ENCODE measurements at regions not wholly inside any gene's neighbourhood (a gene's known extent, or its start where the extent isn't known, plus 50 kb on each side); places are given as distances from the start of the nearest gene placed in this dataset.

GRCh38 chr9:89796606-89797005 is 191.8 kb downstream of the GADD45G start:
- Histone ChIP-seq H3K4me3 (ENCODE audit: low read depth in 1 of 2, low read length in 1 of 2) (no peak overlapping the region), H3K27ac (no peak overlapping the region), H3K9me3 (no peaks in the 10 kb centered on the region), H3K4me1 (ENCODE audit: control insufficient read depth in 1 of 2, insufficient read depth in 1 of 2, low read depth in 1 of 2, low read length in 1 of 2) (no peaks in the 10 kb centered on the region), H3K27me3 (peaks cover 4% of the 10 kb centered on the region), H3K36me3 (no peaks in the 10 kb centered on the region)
- TF ChIP-seq CTCF (IDR thresholded peaks at IDR 0.05) = no peak

- H3K36me3 ChIP-seq = no peaks in the 10 kb centered on the region
- no peaks in the 10 kb centered on the region for H3K4me1 ChIP-seq (ENCODE audit: control insufficient read depth in 1 of 2, insufficient read depth in 1 of 2, low read depth in 1 of 2, low read length in 1 of 2)
- TF ChIP-seq CTCF (IDR thresholded peaks at IDR 0.05) = no peak
- H3K9me3 ChIP-seq = no peaks in the 10 kb centered on the region
- H3K27me3 ChIP-seq = peaks cover 11% of the 10 kb centered on the region
- no peak overlapping the region for H3K4me3 ChIP-seq (ENCODE audit: low read depth in 1 of 2, low read length in 1 of 2)
- no peak overlapping the region for H3K27ac ChIP-seq
These were observed 192.4 kb downstream of the GADD45G start for GRCh38 chr9:89797255-89797654.

- H3K4me1 ChIP-seq (ENCODE audit: control insufficient read depth in 1 of 2, insufficient read depth in 1 of 2, low read depth in 1 of 2, low read length in 1 of 2) = peaks cover 0 to 1% of the 10 kb centered on the region in 2 experiments
- no peak overlapping the region for H3K4me3 ChIP-seq (ENCODE audit: low read depth in 1 of 2, low read length in 1 of 2)
- H3K9me3 ChIP-seq = no peaks in the 10 kb centered on the region
- H3K36me3 ChIP-seq = no peaks in the 10 kb centered on the region
- no peak overlapping the region for H3K27ac ChIP-seq
- peaks cover 18% of the 10 kb centered on the region for H3K27me3 ChIP-seq
- TF ChIP-seq CTCF (IDR thresholded peaks at IDR 0.05) = no peak
These were observed 193.2 kb downstream of the GADD45G start for GRCh38 chr9:89797937-89798455.

- Histone ChIP-seq H3K27me3 (peaks cover 25% of the 10 kb centered on the region), H3K4me3 (ENCODE audit: low read depth in 1 of 2, low read length in 1 of 2) (no peak overlapping the region), H3K9me3 (no peaks in the 10 kb centered on the region), H3K36me3 (no peaks in the 10 kb centered on the region), H3K4me1 (ENCODE audit: control insufficient read depth in 1 of 2, insufficient read depth in 1 of 2, low read depth in 1 of 2, low read length in 1 of 2) (peaks cover 4 to 6% of the 10 kb centered on the region in 2 experiments), H3K27ac (no peak overlapping the region)
- TF ChIP-seq CTCF (IDR thresholded peaks at IDR 0.05) = no peak
These were observed 193.8 kb downstream of the GADD45G start for GRCh38 chr9:89798547-89799120.

GRCh38 chr9:89799221-89799620 is 194.4 kb downstream of the GADD45G start:
- H3K27ac ChIP-seq = no peak overlapping the region
- H3K4me1 ChIP-seq (ENCODE audit: control insufficient read depth in 1 of 2, insufficient read depth in 1 of 2, low read depth in 1 of 2, low read length in 1 of 2) = peaks cover 4 to 6% of the 10 kb centered on the region in 2 experiments
- H3K4me3 ChIP-seq (ENCODE audit: low read depth in 1 of 2, low read length in 1 of 2) = no peak overlapping the region
- H3K36me3 ChIP-seq = no peaks in the 10 kb centered on the region
- no peaks in the 10 kb centered on the region for H3K9me3 ChIP-seq
- H3K27me3 ChIP-seq = peaks cover 29% of the 10 kb centered on the region
- no peak for TF ChIP-seq CTCF (IDR thresholded peaks at IDR 0.05)

Measured in neutrophil (primary cell).